ENCODE measurements at regions not wholly inside any gene's neighbourhood (a gene's known extent, or its start where the extent isn't known, plus 50 kb on each side); places are given as distances from the start of the nearest gene placed in this dataset.

GRCh38 chr5:74957906-74958305 lies 91.7 kb upstream of the FAM169A start:
- ChIA-PET CTCF (no interaction called here), POLR2A (no interaction called here)
- Histone ChIP-seq H3K4me3 (ENCODE audit: low read depth in 2 of 2, low read length in 2 of 2) (no peak overlapping the region), H3K27me3 (ENCODE audit: control insufficient read depth, insufficient read depth, low read length) (no peaks in the 10 kb centered on the region; the same call in 1 of the 2 replicates), H3K4me1 (ENCODE audit: control insufficient read depth, insufficient read depth, low read length) (no peaks in the 10 kb centered on the region), H3K36me3 (ENCODE audit: control insufficient read depth, insufficient read depth, low read length) (no peaks in the 10 kb centered on the region), H3K27ac (ENCODE audit: low read length) (no peak overlapping the region), H3K9me3 (ENCODE audit: control insufficient read depth, insufficient read depth, low read depth, low read length) (no peaks in the 10 kb centered on the region; the same call in 1 of the 2 replicates)
- ATAC-seq (no peak), DNase-seq (ENCODE audit: low read depth, low spot score) (no peak)
- in situ Hi-C loops (cut with HindIII; ENCODE audit: low pct_unique_long_range_greater_than_20kb, low sequenced_read_pairs) (no loop called here), intact Hi-C loops (cut with micrococcal nuclease; ENCODE audit: unreplicated experiment) (no loop called here)
- TF ChIP-seq POLR2AphosphoS5 (IDR thresholded peaks at IDR 0.05; ENCODE audit: low read depth, low read length): no peak
- no TSS peak for BruUV-seq (replicated peaks)

- TF ChIP-seq POLR2AphosphoS5 (IDR thresholded peaks at IDR 0.05; ENCODE audit: low read depth, low read length) (no peak), TCF7L2 (IDR thresholded peaks at IDR 0.05; ENCODE audit: low read depth, low read length) (no peak), SIN3A (IDR thresholded peaks at IDR 0.05; ENCODE audit: borderline replicate concordance, insufficient read depth, low read depth, low read length) (no peak), CTCF (IDR thresholded peaks at IDR 0.05) (no peak), REST (IDR thresholded peaks at IDR 0.05; ENCODE audit: insufficient read depth in 1 of 2, low read depth in 2 of 2, low read length in 1 of 2) (no peak)
- BruUV-seq (replicated peaks): no TSS peak
- ChIA-PET POLR2A (no interaction called here), CTCF (interaction anchor here (0.5 kb wide), 1 partner anchor 65 kb away, joined by 4 read pairs; no protein-coding TSS in a partner anchor)
- no peaks in the 10 kb centered on the region for H3K27me3 ChIP-seq (ENCODE audit: control insufficient read depth, insufficient read depth, low read length)
- no peak for ATAC-seq
- intact Hi-C loops (cut with micrococcal nuclease; ENCODE audit: unreplicated experiment) (no loop called here), in situ Hi-C loops (cut with HindIII; ENCODE audit: low pct_unique_long_range_greater_than_20kb, low sequenced_read_pairs) (no loop called here)
- no peak overlapping the region for H3K4me3 ChIP-seq (ENCODE audit: low read depth in 2 of 2, low read length in 2 of 2)
- H3K9me3 ChIP-seq (ENCODE audit: control insufficient read depth, insufficient read depth, low read depth, low read length): no peaks in the 10 kb centered on the region; the same call in 1 of the 2 replicates
- H3K4me1 ChIP-seq (ENCODE audit: control insufficient read depth, insufficient read depth, low read length): no peaks in the 10 kb centered on the region
- DNase-seq (ENCODE audit: low read depth, low spot score): no peak
- no peak overlapping the region for H3K27ac ChIP-seq (ENCODE audit: low read length)
- no peaks in the 10 kb centered on the region for H3K36me3 ChIP-seq (ENCODE audit: control insufficient read depth, insufficient read depth, low read length)
Observed at GRCh38 chr5:74957029-74957784, 91.0 kb upstream of the FAM169A start.

- Histone ChIP-seq H3K4me3 (ENCODE audit: low read depth in 2 of 2, low read length in 2 of 2) (no peak overlapping the region), H3K27me3 (ENCODE audit: control insufficient read depth, insufficient read depth, low read length) (no peaks in the 10 kb centered on the region), H3K36me3 (ENCODE audit: control insufficient read depth, insufficient read depth, low read length) (no peaks in the 10 kb centered on the region), H3K4me1 (ENCODE audit: control insufficient read depth, insufficient read depth, low read length) (no peaks in the 10 kb centered on the region), H3K27ac (ENCODE audit: low read length) (no peak overlapping the region), H3K9me3 (ENCODE audit: control insufficient read depth, insufficient read depth, low read depth, low read length) (no peaks in the 10 kb centered on the region; the same call in 1 of the 2 replicates)
- ATAC-seq (no peak), DNase-seq (ENCODE audit: low read depth, low spot score) (no peak)
- in situ Hi-C loops (cut with HindIII; ENCODE audit: low pct_unique_long_range_greater_than_20kb, low sequenced_read_pairs) (no loop called here), intact Hi-C loops (cut with micrococcal nuclease; ENCODE audit: unreplicated experiment) (no loop called here)
- ChIA-PET POLR2A (no interaction called here), CTCF (interaction anchor here (0.5 to 0.6 kb wide), 2 partner anchors 64 to 243 kb away, joined by 3 to 4 read pairs; no protein-coding TSS in a partner anchor)
- BruUV-seq (replicated peaks): no TSS peak
- TF ChIP-seq POLR2AphosphoS5 (IDR thresholded peaks at IDR 0.05; ENCODE audit: low read depth, low read length): no peak
- no peak for TF ChIP-seq REST (IDR thresholded peaks at IDR 0.05; ENCODE audit: insufficient read depth in 1 of 2, low read depth in 2 of 2, low read length in 1 of 2)
- no peak for TF ChIP-seq TCF7L2 (IDR thresholded peaks at IDR 0.05; ENCODE audit: low read depth, low read length)
- no peak for TF ChIP-seq SIN3A (IDR thresholded peaks at IDR 0.05; ENCODE audit: borderline replicate concordance, insufficient read depth, low read depth, low read length)
- no peak for TF ChIP-seq CTCF (IDR thresholded peaks at IDR 0.05)
Observed at GRCh38 chr5:74956278-74956677, 90.1 kb upstream of the FAM169A start.
